ENCODE measurements at regions not wholly inside any gene's neighbourhood (a gene's known extent, or its start where the extent isn't known, plus 50 kb on each side); places are given as distances from the start of the nearest gene placed in this dataset.

DNA sequence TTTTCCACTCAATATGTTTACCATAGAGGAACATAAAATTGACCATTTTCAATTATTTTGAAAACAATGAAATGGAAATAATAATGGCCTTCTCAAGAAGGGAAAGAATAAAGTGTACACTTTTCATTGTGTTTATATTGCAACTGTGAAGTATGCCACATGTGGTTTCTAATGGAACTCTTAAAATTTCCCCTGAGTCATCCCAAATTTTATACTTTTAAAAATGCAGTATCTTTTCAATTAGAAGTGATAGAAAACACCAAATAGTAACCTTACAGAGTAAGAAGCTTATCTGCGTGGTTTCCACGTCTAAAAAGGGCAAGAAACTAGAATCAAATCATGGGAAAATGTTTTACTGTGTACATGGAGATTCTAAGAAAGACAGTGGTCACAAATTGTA is 70.0 kb downstream of the SCG2 start:
- Histone ChIP-seq H3K9me3 (ENCODE audit: control insufficient read depth in 2 of 2, low read length in 2 of 2) (no peaks in the 10 kb centered on the region), H3K36me3 (ENCODE audit: control insufficient read depth in 2 of 2, insufficient read depth in 2 of 2, low read length in 2 of 2) (no peaks in the 10 kb centered on the region), H3K27me3 (ENCODE audit: control insufficient read depth in 1 of 2, insufficient read depth in 2 of 2, low read length in 2 of 2) (no peaks in the 10 kb centered on the region), H3K9ac (ENCODE audit: low read length in 2 of 2) (no peak overlapping the region), H3K4me1 (ENCODE audit: control insufficient read depth, insufficient read depth, low read length) (no peaks in the 10 kb centered on the region), H3K27ac (ENCODE audit: low read length) (no peak overlapping the region), H3K4me3 (ENCODE audit: low read length in 2 of 2) (no peak overlapping the region)

DNA sequence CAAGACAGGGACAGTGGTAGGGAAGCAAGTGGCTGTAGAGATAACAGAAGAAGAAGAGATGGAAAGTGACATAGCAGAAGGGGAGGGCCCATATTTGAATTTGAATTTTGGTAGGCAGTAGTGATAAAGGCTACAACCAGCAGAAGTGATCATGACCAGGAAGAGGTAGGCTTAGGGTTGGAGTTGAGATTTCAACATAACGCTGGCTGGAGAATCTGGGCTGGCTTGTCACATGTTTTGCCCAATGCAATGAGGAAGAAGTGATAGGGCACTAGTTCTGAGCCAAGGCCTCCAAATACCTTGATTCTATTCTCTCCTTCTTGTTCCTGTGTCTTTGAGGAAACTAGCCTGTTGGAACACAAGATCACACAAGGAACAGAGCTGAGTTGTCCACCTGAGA is 69.4 kb downstream of the SCG2 start:
- Histone ChIP-seq H3K27me3 (ENCODE audit: control insufficient read depth in 1 of 2, insufficient read depth in 2 of 2, low read length in 2 of 2) (no peaks in the 10 kb centered on the region), H3K4me3 (ENCODE audit: low read length in 2 of 2) (no peak overlapping the region), H3K9ac (ENCODE audit: low read length in 2 of 2) (no peak overlapping the region), H3K9me3 (ENCODE audit: control insufficient read depth in 2 of 2, low read length in 2 of 2) (no peaks in the 10 kb centered on the region), H3K27ac (ENCODE audit: low read length) (no peak overlapping the region), H3K4me1 (ENCODE audit: control insufficient read depth, insufficient read depth, low read length) (no peaks in the 10 kb centered on the region), H3K36me3 (ENCODE audit: control insufficient read depth in 2 of 2, insufficient read depth in 2 of 2, low read length in 2 of 2) (no peaks in the 10 kb centered on the region)

DNA sequence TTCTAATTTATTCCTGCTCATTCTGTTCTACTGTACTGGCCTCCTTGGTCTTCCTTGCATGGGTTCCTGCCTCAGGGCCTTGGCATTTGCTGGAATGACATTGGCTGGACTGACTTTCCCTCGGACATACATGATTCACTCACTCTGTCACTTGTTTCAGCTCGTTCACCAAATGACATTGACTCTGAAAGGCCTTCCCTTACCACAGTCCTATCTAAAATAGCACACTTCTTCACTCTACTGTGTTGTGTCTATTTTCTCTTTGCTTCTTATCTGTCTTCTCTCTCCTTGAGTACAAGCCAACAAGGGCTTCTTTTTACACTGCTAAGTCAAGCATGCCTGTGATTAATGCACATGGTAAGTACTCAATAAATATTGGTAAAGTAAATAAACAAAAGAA is 65.6 kb downstream of the SCG2 start:
- no peaks in the 10 kb centered on the region for H3K9me3 ChIP-seq (ENCODE audit: control insufficient read depth in 2 of 2, low read length in 2 of 2)
- no peak overlapping the region for H3K4me3 ChIP-seq (ENCODE audit: low read length in 2 of 2)
- H3K9ac ChIP-seq (ENCODE audit: low read length in 2 of 2), result no peak overlapping the region
- H3K27me3 ChIP-seq (ENCODE audit: control insufficient read depth in 1 of 2, insufficient read depth in 2 of 2, low read length in 2 of 2), result no peaks in the 10 kb centered on the region
- peaks cover 12% of the 10 kb centered on the region for H3K4me1 ChIP-seq (ENCODE audit: control insufficient read depth, insufficient read depth, low read length)
- H3K36me3 ChIP-seq (ENCODE audit: control insufficient read depth in 2 of 2, insufficient read depth in 2 of 2, low read length in 2 of 2), result no peaks in the 10 kb centered on the region
- no peak overlapping the region for H3K27ac ChIP-seq (ENCODE audit: low read length)

DNA sequence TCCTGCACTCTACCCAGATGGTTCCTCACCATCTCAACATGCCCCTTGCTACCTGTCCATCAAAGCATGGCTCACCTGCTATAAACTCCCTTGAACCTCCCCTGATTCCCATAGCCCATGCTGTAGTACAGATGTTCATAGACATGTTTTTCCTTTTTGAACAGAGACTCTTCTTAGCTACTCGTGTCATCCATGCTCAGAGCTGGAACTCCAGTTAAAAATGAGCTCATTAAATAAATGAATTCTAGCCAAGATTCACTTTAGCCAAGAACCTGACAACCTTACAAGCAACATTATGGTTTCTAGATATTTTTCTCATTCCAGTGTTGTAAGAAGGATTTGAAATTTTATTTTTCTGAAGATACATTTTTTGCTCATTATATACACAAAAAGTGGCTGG is 65.0 kb downstream of the SCG2 start:
- H3K27me3 ChIP-seq (ENCODE audit: control insufficient read depth in 1 of 2, insufficient read depth in 2 of 2, low read length in 2 of 2), result no peaks in the 10 kb centered on the region
- no peak overlapping the region for H3K27ac ChIP-seq (ENCODE audit: low read length)
- no peaks in the 10 kb centered on the region for H3K36me3 ChIP-seq (ENCODE audit: control insufficient read depth in 2 of 2, insufficient read depth in 2 of 2, low read length in 2 of 2)
- no peaks in the 10 kb centered on the region for H3K9me3 ChIP-seq (ENCODE audit: control insufficient read depth in 2 of 2, low read length in 2 of 2)
- H3K4me1 ChIP-seq (ENCODE audit: control insufficient read depth, insufficient read depth, low read length), result peaks cover 12% of the 10 kb centered on the region
- H3K4me3 ChIP-seq (ENCODE audit: low read length in 2 of 2), result no peak overlapping the region
- H3K9ac ChIP-seq (ENCODE audit: low read length in 2 of 2), result no peak overlapping the region

DNA sequence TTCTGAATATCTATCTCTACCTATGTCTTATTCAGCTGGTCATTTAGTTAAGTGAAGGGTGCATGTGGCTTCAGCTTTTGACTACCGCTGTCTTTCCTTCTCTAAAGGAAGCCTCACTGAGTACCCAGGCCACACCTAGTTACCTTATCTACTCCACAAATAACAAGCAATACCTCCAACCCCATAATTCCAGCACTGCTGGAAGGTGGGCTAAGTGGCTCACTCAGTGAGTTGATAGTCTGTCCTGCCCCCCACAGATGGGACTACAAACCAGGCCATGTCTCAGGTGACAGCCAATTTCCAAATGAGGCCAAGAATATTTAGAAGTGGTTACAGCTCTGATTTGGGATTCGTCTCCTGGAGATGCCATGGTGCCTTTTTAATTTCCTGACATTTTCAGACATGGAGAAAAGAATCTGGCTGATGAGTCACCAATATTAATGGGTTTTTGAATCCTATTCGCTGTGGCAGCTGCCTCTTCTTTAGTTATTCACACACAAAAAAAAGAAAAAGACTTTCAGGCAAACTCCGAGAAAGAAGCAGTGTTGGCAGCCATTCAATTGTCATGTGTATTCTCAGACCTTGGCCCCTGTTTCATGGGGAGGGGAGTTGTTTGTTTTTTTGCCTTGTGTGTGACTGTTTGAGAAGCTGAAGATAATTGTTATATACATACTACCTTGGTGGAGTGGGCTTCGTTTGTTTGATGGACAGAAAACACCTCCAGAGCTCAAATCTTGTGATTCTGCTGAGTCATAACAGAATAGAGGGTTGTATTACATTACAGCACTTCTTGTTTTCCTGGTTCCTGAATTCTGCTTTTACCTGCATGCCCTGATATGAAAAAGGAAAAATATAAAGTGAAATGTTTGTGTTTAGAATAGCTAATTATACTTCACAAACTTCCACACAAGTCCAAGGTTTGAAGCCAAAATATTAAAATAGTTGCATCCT is 64.2 kb downstream of the SCG2 start:
- Histone ChIP-seq H3K4me1 (ENCODE audit: control insufficient read depth, insufficient read depth, low read length) (peaks cover 12% of the 10 kb centered on the region), H3K4me3 (ENCODE audit: low read length in 2 of 2) (no peak overlapping the region), H3K9ac (ENCODE audit: low read length in 2 of 2) (no peak overlapping the region), H3K27me3 (ENCODE audit: control insufficient read depth in 1 of 2, insufficient read depth in 2 of 2, low read length in 2 of 2) (no peaks in the 10 kb centered on the region), H3K9me3 (ENCODE audit: control insufficient read depth in 2 of 2, low read length in 2 of 2) (no peaks in the 10 kb centered on the region), H3K27ac (ENCODE audit: low read length) (no peak overlapping the region), H3K36me3 (ENCODE audit: control insufficient read depth in 2 of 2, insufficient read depth in 2 of 2, low read length in 2 of 2) (no peaks in the 10 kb centered on the region)

DNA sequence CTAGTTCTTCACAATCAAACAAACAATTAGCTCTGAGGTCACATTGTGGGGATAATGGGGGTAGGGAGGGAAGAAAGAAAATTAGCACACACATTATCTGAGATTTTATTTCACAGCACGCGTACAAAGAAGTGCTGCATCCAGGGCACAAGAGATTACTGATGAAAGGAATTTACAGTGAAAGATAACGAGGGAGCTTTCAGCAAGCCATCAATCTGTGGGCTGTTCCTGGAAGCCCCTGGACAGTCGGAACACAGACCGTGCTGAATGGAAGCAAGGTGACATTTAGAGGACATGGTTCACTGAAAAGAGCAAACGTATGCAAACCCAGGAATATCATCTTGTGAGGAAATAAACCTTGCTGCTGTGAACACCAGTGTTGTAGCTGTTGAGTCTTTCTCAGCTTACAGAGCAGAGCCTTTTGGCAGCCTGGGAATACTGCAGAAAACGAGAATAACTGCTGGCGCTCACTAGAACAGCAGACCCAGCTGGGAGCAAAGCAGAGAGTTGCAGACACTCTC is 63.2 kb downstream of the SCG2 start:
- Histone ChIP-seq H3K9ac (ENCODE audit: low read length in 2 of 2) (peak overlapping the region in 1 of 2 donors; percentile 37), H3K36me3 (ENCODE audit: control insufficient read depth in 2 of 2, insufficient read depth in 2 of 2, low read length in 2 of 2) (no peaks in the 10 kb centered on the region), H3K27ac (ENCODE audit: low read length) (no peak overlapping the region), H3K4me1 (ENCODE audit: control insufficient read depth, insufficient read depth, low read length) (peaks cover 12% of the 10 kb centered on the region), H3K9me3 (ENCODE audit: control insufficient read depth in 2 of 2, low read length in 2 of 2) (no peaks in the 10 kb centered on the region), H3K27me3 (ENCODE audit: control insufficient read depth in 1 of 2, insufficient read depth in 2 of 2, low read length in 2 of 2) (no peaks in the 10 kb centered on the region), H3K4me3 (ENCODE audit: low read length in 2 of 2) (peak overlapping the region in 1 of 2 donors; percentile 36)

DNA sequence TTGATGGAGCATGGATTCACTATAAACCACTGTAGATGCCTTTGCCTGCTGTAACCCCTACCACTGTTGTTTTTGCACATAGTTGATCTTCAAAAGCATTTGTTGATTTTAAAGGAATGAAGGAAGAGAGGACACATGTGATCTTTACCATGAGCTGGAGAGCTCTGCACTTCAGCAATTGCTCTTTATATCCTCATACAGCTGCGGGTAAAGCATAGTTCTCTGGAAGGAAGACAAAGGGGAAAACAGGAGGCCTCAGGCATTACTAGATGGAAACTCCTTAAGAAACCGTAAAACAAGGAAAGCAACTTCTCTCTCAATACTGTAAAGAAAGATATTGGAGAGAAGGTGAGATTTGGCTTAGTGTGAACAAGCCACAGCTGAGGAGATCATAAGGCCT is 60.6 kb downstream of the SCG2 start:
- peaks cover 12% of the 10 kb centered on the region for H3K4me1 ChIP-seq (ENCODE audit: control insufficient read depth, insufficient read depth, low read length)
- H3K4me3 ChIP-seq (ENCODE audit: low read length in 2 of 2), result no peak overlapping the region
- H3K36me3 ChIP-seq (ENCODE audit: control insufficient read depth in 2 of 2, insufficient read depth in 2 of 2, low read length in 2 of 2), result no peaks in the 10 kb centered on the region
- no peak overlapping the region for H3K9ac ChIP-seq (ENCODE audit: low read length in 2 of 2)
- no peaks in the 10 kb centered on the region for H3K27me3 ChIP-seq (ENCODE audit: control insufficient read depth in 1 of 2, insufficient read depth in 2 of 2, low read length in 2 of 2)
- H3K9me3 ChIP-seq (ENCODE audit: control insufficient read depth in 2 of 2, low read length in 2 of 2), result no peaks in the 10 kb centered on the region
- H3K27ac ChIP-seq (ENCODE audit: low read length), result no peak overlapping the region

DNA sequence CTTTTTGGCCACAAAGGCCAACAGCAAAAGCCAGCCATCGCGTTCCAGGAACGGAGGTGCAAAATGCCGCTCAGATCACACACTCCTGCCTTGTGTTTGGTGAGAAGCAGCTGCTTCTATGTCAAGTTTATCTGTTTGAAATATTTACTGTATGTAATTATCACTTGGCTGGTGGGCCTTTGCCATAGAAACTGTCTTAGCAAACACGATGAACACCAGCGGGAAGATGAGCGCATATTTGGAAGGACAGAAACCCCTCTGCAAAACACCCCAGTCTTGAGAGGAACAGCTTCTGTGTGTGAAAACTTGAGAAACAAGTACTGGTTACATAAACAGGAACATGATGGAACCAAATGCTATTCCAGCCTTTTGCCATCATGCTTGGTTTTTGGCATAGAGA is 59.7 kb downstream of the SCG2 start:
- Histone ChIP-seq H3K9me3 (ENCODE audit: control insufficient read depth in 2 of 2, low read length in 2 of 2) (no peaks in the 10 kb centered on the region), H3K4me3 (ENCODE audit: low read length in 2 of 2) (no peak overlapping the region), H3K9ac (ENCODE audit: low read length in 2 of 2) (no peak overlapping the region), H3K4me1 (ENCODE audit: control insufficient read depth, insufficient read depth, low read length) (peaks cover 12% of the 10 kb centered on the region), H3K27me3 (ENCODE audit: control insufficient read depth in 1 of 2, insufficient read depth in 2 of 2, low read length in 2 of 2) (no peaks in the 10 kb centered on the region), H3K36me3 (ENCODE audit: control insufficient read depth in 2 of 2, insufficient read depth in 2 of 2, low read length in 2 of 2) (no peaks in the 10 kb centered on the region), H3K27ac (ENCODE audit: low read length) (no peak overlapping the region)

DNA sequence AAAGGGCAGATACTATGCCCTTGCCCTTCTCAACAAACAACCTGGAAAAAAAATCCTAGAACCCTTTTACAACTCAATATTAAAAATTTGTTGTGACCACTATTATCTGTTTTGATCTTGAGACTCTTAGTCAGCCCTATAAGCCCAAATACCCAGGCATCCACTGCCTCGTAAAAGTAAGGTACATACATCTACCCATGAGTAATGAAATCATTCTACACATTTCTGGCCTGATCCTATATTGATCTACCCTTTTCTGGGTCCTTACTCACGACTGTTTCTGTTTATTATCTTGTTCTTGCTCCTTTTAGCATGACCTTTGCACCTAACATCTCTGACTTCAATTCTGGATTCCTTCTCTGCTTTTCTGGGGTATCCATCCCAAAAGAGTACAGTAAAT is 56.8 kb downstream of the SCG2 start:
- Histone ChIP-seq H3K9me3 (ENCODE audit: control insufficient read depth in 2 of 2, low read length in 2 of 2) (no peaks in the 10 kb centered on the region), H3K36me3 (ENCODE audit: control insufficient read depth in 2 of 2, insufficient read depth in 2 of 2, low read length in 2 of 2) (no peaks in the 10 kb centered on the region), H3K4me3 (ENCODE audit: low read length in 2 of 2) (no peak overlapping the region), H3K4me1 (ENCODE audit: control insufficient read depth, insufficient read depth, low read length) (no peaks in the 10 kb centered on the region), H3K27ac (ENCODE audit: low read length) (no peak overlapping the region), H3K27me3 (ENCODE audit: control insufficient read depth in 1 of 2, insufficient read depth in 2 of 2, low read length in 2 of 2) (no peaks in the 10 kb centered on the region), H3K9ac (ENCODE audit: low read length in 2 of 2) (no peak overlapping the region)

DNA sequence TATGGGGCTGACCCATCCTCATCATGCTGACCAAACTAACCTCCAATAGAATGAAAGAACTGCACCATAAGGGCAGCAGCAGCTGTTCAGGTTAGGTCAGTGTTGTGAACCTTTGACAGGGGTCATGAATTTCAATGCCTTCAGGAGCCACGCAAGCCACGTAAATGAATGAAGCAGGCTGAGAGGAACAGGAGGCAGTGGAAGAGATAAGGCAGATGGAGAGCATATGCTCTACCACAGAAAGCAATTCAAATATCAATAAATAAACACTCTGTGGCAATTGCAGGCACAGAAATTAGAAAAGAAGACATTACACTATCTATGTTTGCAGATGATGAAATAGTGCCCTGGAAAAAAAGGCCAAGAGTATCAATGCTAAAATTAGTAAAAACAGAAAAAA is 56.3 kb downstream of the SCG2 start:
- H3K36me3 ChIP-seq (ENCODE audit: control insufficient read depth in 2 of 2, insufficient read depth in 2 of 2, low read length in 2 of 2), result no peaks in the 10 kb centered on the region
- H3K27me3 ChIP-seq (ENCODE audit: control insufficient read depth in 1 of 2, insufficient read depth in 2 of 2, low read length in 2 of 2), result no peaks in the 10 kb centered on the region
- no peaks in the 10 kb centered on the region for H3K9me3 ChIP-seq (ENCODE audit: control insufficient read depth in 2 of 2, low read length in 2 of 2)
- no peak overlapping the region for H3K9ac ChIP-seq (ENCODE audit: low read length in 2 of 2)
- no peak overlapping the region for H3K4me3 ChIP-seq (ENCODE audit: low read length in 2 of 2)
- no peak overlapping the region for H3K27ac ChIP-seq (ENCODE audit: low read length)
- no peaks in the 10 kb centered on the region for H3K4me1 ChIP-seq (ENCODE audit: control insufficient read depth, insufficient read depth, low read length)

All from stomach smooth muscle (tissue), 2 donors.